Thymus (tissue), 11 donors: ENCODE measurements at regions not wholly inside any gene's neighbourhood (a gene's known extent, or its start where the extent isn't known, plus 50 kb on each side); places are given as distances from the start of the nearest gene placed in this dataset.
"Not testable (repeated sequence)": the region's sequence is repeated elsewhere in the genome, so short reads cannot be mapped to it uniquely, and the experiment has no call there.

Experiments
- DNase-seq, 9 donors: peaks; one replicate each; pipeline ENCODE4 v3.0.0-alpha.2; 2013; ENCODE audit warnings: low spot score in 9 of 9, low read depth in 6 of 9, missing footprints in 1 of 9
- H3K27ac ChIP-seq, 2 donors: one replicate each; pipeline ENCODE4 v1.5.1; 2013; ENCODE audit warnings: control low read depth in 1 of 2, low read depth in 1 of 2, low read length in 1 of 2, mild to moderate bottlenecking in 1 of 2, moderate library complexity in 1 of 2
- H3K27me3 ChIP-seq, 2 donors: one replicate each; pipeline ENCODE4 v1.5.1; 2013; ENCODE audit warnings: low read length in 1 of 2; ENCODE audit not compliant: control insufficient read depth in 2 of 2, insufficient read depth in 1 of 2
- H3K36me3 ChIP-seq, 2 donors: one replicate each; pipeline ENCODE4 v1.5.1; 2013; ENCODE audit warnings: low read length in 1 of 2, mild to moderate bottlenecking in 1 of 2, moderate library complexity in 1 of 2; ENCODE audit not compliant: control insufficient read depth in 2 of 2, insufficient read depth in 2 of 2
- H3K4me1 ChIP-seq, 2 donors: one replicate each; pipeline ENCODE4 v1.5.1; 2013; ENCODE audit warnings: low read length in 2 of 2; ENCODE audit not compliant: control insufficient read depth in 2 of 2, insufficient read depth in 2 of 2
- H3K4me3 ChIP-seq, 2 donors: one replicate each; pipeline ENCODE4 v1.5.1; 2013; ENCODE audit warnings: low read length in 2 of 2, control low read depth in 1 of 2, mild to moderate bottlenecking in 1 of 2
- H3K9me3 ChIP-seq, 2 donors: one replicate each; pipeline ENCODE4 v1.5.1; 2013; ENCODE audit warnings: low read length in 1 of 2, mild to moderate bottlenecking in 1 of 2; ENCODE audit not compliant: control insufficient read depth in 2 of 2, insufficient read depth in 1 of 2
- WGBS: extraction: QIAGEN DNeasy Blood & Tissue Kit; methylation state at CpG from one replicate; pipeline ENCODE4 v1.1.7; 2013; 5-methylcytosine and 5-hydroxymethylcytosine counted together
- donor health status: healthy.

DNA sequence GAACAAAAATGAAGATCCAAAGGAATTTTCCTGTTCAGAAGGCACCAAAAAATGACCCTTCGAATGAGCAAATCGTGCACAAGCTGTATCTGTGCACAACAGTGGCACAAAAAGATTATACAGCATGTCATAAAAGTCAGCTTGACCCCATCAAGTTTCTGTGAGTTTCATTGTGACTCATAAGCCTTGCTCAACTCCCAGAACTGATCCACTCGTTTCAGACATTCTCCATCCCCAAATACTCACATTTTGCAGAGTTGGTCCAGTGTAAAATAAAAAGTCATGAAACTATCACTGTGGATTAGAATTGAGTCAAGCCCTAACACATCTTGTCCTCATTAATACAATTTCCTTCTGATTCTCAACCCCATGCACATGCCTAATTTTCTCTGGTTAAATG is 174.7 kb upstream of the PKN2 start:
- Histone ChIP-seq H3K27me3 (no peaks in the 10 kb centered on the region), H3K9me3 (no peaks in the 10 kb centered on the region), H3K4me3 (no peak overlapping the region), H3K27ac (no peak overlapping the region), H3K4me1 (no peaks in the 10 kb centered on the region), H3K36me3 (no peaks in the 10 kb centered on the region)
- no peak for DNase-seq
- 92% methylated on average over 3 of the region's 3 CpGs for WGBS

DNA sequence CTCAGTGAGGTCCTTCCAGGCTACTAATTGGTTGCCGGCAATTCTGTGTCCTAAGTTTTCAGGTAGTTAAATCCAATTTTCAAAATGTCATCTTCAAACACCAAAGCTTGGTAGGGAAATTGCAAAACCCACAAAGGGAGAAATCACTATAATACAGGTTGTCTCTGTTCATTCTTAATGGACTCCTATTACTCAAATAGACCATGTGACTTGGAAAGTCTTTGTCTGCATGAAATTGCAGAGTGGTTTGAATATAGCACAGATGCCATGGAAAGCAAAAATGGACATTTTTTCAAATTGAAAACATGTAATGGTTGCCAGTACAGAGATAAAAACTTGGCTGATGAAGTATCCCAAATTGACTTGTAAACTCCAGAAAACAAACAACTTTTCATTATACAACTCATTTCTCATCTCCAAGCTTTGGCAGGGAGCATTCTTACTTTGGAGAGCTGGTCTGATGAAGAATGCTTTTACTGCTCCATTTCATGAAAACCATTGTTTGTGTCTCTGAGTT is 169.5 kb upstream of the PKN2 start:
- no peak for DNase-seq
- no peaks in the 10 kb centered on the region for H3K27me3 ChIP-seq
- 97% methylated on average over 1 of the region's 1 CpG for WGBS

DNA sequence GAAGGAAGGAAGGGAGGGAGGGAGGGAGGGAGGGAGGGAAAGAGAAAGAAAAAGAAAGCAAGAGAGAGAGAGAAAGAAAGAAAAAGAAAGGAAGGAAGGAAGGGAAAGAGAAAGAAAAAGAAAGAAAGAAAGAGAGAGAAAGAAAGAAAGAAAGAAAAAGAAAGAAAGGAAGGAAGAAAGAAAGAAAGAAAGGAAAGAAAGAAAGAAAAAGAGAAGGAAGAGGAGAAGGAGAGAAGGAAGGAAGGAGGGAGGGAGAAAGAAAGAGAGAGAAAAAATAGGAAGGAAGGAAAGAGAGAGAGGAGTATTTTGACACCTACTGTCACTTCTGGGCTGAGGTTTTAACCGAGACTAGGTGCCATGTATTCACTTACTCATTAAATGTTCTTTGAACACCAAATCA is 166.6 kb upstream of the PKN2 start:
- H3K4me1 ChIP-seq, result not testable (repeated sequence)
- WGBS, result 94% methylated on average over 1 of the region's 1 CpG

More for the DNA sequence above, 169.5 kb upstream of the PKN2 start:
- no peak overlapping the region for H3K27ac ChIP-seq
- no peaks in the 10 kb centered on the region for H3K9me3 ChIP-seq
- no peaks in the 10 kb centered on the region for H3K36me3 ChIP-seq
- no peak overlapping the region for H3K4me3 ChIP-seq
- no peaks in the 10 kb centered on the region for H3K4me1 ChIP-seq

DNA sequence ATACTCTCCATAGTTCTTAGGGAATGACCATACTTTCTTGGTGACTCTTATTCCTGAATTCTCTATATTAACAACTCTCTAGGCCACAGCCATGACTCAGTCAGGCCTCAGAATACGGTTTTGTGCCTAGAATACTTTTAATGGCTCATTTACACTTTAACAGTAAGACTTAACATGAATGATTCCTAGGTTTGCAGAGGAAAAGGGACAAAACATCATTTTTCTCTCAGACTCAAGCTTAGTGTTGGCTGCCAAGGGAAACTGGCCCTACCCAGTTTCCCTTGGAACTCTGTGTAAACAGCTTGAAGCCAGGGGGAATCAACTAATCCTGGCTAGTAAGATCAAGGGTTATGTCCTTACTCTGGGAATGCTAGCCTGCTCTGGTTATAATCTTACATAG is 164.9 kb upstream of the PKN2 start:
- Histone ChIP-seq H3K36me3 (no peaks in the 10 kb centered on the region), H3K9me3 (no peaks in the 10 kb centered on the region), H3K27me3 (no peaks in the 10 kb centered on the region), H3K4me1 (no peaks in the 10 kb centered on the region), H3K27ac (no peak overlapping the region), H3K4me3 (no peak overlapping the region)
- 84% methylated on average over 1 of the region's 1 CpG for WGBS
- DNase-seq, result no peak

More for the DNA sequence above, 166.6 kb upstream of the PKN2 start:
- H3K4me3 ChIP-seq, H3K27me3 ChIP-seq, H3K27ac ChIP-seq, H3K9me3 ChIP-seq, H3K36me3 ChIP-seq, DNase-seq: not testable (repeated sequence)

DNA sequence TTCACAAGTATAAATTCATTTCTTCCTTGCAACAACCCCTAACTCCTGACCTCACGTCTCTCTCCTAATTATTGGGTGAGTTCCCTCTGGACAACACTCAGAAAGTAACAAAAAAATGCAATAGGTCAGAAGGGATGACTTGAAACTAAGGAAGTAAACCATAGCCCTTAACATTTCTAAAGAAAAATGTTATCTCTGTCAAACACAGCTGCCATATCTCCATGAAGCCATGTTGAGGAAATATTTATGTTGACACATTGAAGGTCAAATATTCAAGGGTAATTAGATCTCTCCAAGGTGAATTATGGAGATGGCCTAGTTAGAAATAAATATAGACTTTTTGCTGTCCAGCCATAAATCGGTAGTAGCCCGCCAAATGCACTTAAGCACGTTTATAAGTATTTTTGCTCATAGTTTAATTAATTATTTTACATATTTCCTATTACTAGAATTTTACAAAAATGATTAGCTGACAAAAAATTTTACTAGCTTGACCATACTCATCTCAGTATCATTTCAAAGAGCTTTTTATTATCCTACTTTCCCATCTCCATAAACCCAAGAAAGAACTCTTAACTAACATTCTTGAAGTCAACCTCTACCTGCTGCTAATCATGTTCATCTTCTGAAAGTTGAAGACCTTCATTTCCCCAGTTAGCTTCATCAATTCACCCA is 160.1 kb upstream of the PKN2 start:
- H3K4me1 ChIP-seq, result no peaks in the 10 kb centered on the region
- no peak for DNase-seq
- no peaks in the 10 kb centered on the region for H3K9me3 ChIP-seq
- H3K27me3 ChIP-seq, result no peaks in the 10 kb centered on the region
- WGBS, result 90% methylated on average over 4 of the region's 4 CpGs
- no peak overlapping the region for H3K27ac ChIP-seq
- H3K4me3 ChIP-seq, result no peak overlapping the region
- no peaks in the 10 kb centered on the region for H3K36me3 ChIP-seq

DNA sequence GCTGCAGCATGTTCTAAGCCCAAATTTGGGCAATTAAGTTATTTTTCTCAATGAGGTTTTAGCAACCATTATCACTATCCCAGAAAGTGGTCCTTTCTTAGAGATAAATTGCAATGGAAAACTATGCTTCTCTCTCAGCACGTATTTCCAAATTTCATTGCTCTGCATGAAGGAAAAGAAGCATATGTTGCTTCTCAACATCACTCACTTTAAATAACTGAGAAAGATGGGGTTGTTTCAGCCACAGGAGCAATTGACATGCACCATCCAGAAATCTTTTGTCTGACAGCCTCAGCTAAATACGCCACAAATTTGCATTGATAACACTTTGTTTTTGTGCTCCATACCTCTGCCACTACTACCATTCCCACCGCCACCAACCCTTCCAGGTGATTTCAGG is 157.6 kb upstream of the PKN2 start:
- 96% methylated on average over 3 of the region's 3 CpGs for WGBS
- Histone ChIP-seq H3K36me3 (no peaks in the 10 kb centered on the region), H3K9me3 (no peaks in the 10 kb centered on the region), H3K27ac (no peak overlapping the region), H3K4me3 (no peak overlapping the region), H3K4me1 (no peaks in the 10 kb centered on the region), H3K27me3 (no peaks in the 10 kb centered on the region)
- no peak for DNase-seq

DNA sequence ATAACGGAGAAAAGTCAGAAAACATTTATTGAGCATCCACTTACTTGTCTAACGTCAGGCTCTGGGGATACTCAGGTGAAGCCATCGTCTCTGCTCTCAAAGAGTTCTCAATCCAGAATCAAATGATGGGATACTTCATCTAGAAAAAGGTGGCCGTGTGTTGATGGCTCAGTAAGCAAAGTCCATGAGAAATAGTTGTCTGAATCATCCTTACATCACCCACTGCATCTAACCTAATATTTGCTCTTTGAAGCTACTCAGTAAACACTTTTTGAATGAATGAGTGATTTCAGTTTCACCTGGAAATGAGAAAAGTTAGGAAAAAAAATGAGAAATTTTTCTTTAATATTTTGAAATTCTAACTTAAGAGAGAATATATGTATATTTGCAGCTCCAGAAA is 155.3 kb upstream of the PKN2 start:
- H3K4me3 ChIP-seq, result no peak overlapping the region
- no peaks in the 10 kb centered on the region for H3K27me3 ChIP-seq
- DNase-seq, result no peak
- H3K36me3 ChIP-seq, result no peaks in the 10 kb centered on the region
- no peak overlapping the region for H3K27ac ChIP-seq
- WGBS, result 95% methylated on average over 4 of the region's 4 CpGs
- H3K4me1 ChIP-seq, result no peaks in the 10 kb centered on the region
- H3K9me3 ChIP-seq, result no peaks in the 10 kb centered on the region

DNA sequence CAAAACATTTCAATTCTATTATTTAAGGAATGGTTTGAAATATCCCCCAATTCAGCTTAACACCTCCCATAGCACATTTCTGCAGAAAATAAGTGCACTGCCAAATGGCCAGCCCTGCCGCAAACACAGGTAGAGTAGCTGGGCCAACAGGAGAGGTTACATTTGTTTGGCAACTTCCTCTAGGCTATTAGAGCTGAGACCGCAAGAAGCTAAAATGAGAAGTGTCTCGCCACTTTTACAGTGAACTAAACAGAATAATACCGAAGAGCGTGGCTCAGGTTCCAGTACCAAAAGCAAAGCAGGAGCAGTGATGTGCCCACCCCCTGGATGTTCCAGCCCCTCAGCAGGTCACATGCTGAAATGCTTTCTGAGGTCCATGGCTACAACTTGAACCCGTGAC is 154.5 kb upstream of the PKN2 start:
- 93% methylated on average over 6 of the region's 6 CpGs for WGBS
- no peak overlapping the region for H3K4me3 ChIP-seq
- no peaks in the 10 kb centered on the region for H3K9me3 ChIP-seq
- H3K4me1 ChIP-seq, result no peaks in the 10 kb centered on the region
- DNase-seq, result no peak
- no peaks in the 10 kb centered on the region for H3K27me3 ChIP-seq
- no peak overlapping the region for H3K27ac ChIP-seq
- no peaks in the 10 kb centered on the region for H3K36me3 ChIP-seq

DNA sequence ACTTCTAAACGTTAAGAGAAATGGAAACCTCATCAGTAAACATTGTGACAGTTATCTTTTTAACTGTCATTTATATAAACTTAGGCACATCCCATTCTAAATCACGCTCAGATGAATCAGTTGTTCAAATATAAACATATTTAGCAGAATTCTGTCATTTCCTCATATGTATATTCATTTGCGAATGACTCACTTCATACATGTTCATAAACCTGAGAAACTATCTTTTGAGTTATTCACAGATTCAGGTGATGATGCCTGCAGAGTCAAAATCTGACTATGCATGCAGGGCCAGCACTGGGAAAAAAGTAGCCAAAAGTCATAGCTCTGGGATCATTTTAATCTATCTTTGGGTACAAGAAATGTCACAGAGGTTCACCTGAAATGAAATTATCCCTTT is 153.8 kb upstream of the PKN2 start:
- no peaks in the 10 kb centered on the region for H3K4me1 ChIP-seq
- H3K27me3 ChIP-seq, result no peaks in the 10 kb centered on the region
- DNase-seq, result no peak
- no peaks in the 10 kb centered on the region for H3K36me3 ChIP-seq
- H3K9me3 ChIP-seq, result no peaks in the 10 kb centered on the region
- 93% methylated on average over 3 of the region's 3 CpGs for WGBS
- no peak overlapping the region for H3K27ac ChIP-seq
- H3K4me3 ChIP-seq, result no peak overlapping the region
